Peyer's patch (tissue), 4 donors: ENCODE measurements at regions not wholly inside any gene's neighbourhood (a gene's known extent, or its start where the extent isn't known, plus 50 kb on each side); places are given as distances from the start of the nearest gene placed in this dataset.

Experiments used
- DNase-seq, 3 donors: peaks; one replicate each; pipeline ENCODE4 v3.0.0-alpha.2; 2017 to 2019
- H3K27ac ChIP-seq, 4 donors: fragments of 200-600 bp; sonication (generic); one replicate each; pipeline ENCODE4 v1.5.1; 2016 to 2019
- H3K27me3 ChIP-seq, 2 donors: fragments of 200-600 bp; sonication (generic); one replicate each; pipeline ENCODE4 v1.5.1; 2019
- H3K36me3 ChIP-seq, 3 donors: fragments of 200-600 bp; sonication (generic); one replicate each; pipeline ENCODE4 v1.5.1; 2016 to 2019
- H3K4me1 ChIP-seq, 4 donors: fragments of 200-600 bp; sonication (generic); one replicate each; pipeline ENCODE4 v1.5.1; 2016 to 2019
- H3K4me3 ChIP-seq, 4 donors: fragments of 200-600 bp; sonication (generic); 1 replicate in 3 of 4; 2 replicates in 1 of 4; pipeline ENCODE4 v1.5.1; 2016 to 2019; ENCODE audit warnings: mild to moderate bottlenecking in 1 of 4
- H3K9me3 ChIP-seq, 4 donors: fragments of 200-600 bp; sonication (generic); one replicate each; pipeline ENCODE4 v1.5.1; 2016 to 2019; ENCODE audit warnings: mild to moderate bottlenecking in 1 of 4
- POLR2A ChIP-seq, 2 donors: fragments of 450-650 bp; IDR thresholded peaks; one replicate each; pipeline ENCODE4 v1.5.1; 2017; ENCODE audit warnings: antibody characterized with exemption in 2 of 2, mild to moderate bottlenecking in 2 of 2, moderate library complexity in 2 of 2
- TF ChIP-seq, protein P1 (sequence below), 6 experiments: fragments of 450-650 bp in 4 of 6; fragments of 200-600 bp in 2 of 6; sonication (generic) in 1 of 6; IDR thresholded peaks; one replicate each; pipeline ENCODE4 v1.5.1; 2017 to 2019; ENCODE audit warnings: antibody characterized with exemption in 6 of 6, mild to moderate bottlenecking in 3 of 6, moderate library complexity in 1 of 6

DNA sequence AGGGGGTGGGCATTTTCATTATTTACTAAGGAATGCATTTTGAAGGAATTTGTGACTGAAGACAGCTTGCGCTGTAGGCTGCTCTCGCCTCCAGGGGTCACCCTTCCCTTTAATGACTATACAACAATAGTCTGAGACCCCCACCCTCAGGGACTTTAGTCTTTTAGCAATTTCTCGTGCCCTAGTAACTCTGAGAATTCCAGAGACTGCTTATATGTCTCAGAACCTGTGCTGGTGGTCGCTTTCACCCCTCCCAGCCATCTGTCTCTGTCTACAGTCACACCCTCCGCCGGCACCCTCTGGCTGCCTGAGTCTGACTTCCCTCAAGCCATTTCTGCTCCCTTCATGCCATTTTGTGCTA, 671.4 kb downstream of the NR2F1-AS1 start:
- no peaks in the 10 kb centered on the region for H3K36me3 ChIP-seq
- DNase-seq: no peak
- H3K9me3 ChIP-seq: no peaks in the 10 kb centered on the region
- no peak overlapping the region for H3K4me3 ChIP-seq
- H3K4me1 ChIP-seq: no peaks in the 10 kb centered on the region
- H3K27me3 ChIP-seq: no peaks in the 10 kb centered on the region
- H3K27ac ChIP-seq: no peak overlapping the region
- TF ChIP-seq, protein P1, sequence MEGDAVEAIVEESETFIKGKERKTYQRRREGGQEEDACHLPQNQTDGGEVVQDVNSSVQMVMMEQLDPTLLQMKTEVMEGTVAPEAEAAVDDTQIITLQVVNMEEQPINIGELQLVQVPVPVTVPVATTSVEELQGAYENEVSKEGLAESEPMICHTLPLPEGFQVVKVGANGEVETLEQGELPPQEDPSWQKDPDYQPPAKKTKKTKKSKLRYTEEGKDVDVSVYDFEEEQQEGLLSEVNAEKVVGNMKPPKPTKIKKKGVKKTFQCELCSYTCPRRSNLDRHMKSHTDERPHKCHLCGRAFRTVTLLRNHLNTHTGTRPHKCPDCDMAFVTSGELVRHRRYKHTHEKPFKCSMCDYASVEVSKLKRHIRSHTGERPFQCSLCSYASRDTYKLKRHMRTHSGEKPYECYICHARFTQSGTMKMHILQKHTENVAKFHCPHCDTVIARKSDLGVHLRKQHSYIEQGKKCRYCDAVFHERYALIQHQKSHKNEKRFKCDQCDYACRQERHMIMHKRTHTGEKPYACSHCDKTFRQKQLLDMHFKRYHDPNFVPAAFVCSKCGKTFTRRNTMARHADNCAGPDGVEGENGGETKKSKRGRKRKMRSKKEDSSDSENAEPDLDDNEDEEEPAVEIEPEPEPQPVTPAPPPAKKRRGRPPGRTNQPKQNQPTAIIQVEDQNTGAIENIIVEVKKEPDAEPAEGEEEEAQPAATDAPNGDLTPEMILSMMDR (IDR thresholded peaks at IDR 0.05): no peak
- no peak for TF ChIP-seq POLR2A (IDR thresholded peaks at IDR 0.05)

DNA sequence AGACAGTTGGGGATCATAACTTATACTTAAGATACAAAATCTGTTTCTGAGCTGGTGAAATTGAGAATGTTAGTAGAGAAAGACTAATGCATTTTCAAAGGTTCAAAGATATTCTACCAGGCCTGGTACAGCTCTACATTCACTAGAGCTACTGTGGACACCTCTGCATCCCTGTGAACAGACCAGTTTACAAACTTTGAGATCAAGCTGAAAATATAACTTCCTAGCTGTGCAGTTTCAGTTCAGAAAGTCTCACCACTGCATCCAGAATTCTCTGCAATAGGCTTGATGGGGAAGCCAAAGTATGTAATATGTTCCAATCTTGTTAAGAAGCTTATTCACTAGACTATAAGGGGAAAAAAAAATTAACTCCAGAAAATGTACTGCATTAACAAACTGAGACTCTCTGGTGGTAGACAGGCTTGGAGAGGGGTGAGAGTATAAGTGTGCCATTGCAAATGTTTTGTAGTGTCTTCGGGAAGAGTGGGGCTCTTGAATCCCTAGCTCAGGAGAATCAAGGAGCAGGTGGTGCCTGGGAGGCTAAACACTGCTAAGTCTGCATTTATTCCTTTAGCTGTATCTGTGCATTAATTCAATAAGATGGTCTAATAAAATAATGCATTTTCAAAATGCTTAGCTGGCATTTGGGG, 671.9 kb downstream of the NR2F1-AS1 start:
- no peaks in the 10 kb centered on the region for H3K36me3 ChIP-seq

DNA sequence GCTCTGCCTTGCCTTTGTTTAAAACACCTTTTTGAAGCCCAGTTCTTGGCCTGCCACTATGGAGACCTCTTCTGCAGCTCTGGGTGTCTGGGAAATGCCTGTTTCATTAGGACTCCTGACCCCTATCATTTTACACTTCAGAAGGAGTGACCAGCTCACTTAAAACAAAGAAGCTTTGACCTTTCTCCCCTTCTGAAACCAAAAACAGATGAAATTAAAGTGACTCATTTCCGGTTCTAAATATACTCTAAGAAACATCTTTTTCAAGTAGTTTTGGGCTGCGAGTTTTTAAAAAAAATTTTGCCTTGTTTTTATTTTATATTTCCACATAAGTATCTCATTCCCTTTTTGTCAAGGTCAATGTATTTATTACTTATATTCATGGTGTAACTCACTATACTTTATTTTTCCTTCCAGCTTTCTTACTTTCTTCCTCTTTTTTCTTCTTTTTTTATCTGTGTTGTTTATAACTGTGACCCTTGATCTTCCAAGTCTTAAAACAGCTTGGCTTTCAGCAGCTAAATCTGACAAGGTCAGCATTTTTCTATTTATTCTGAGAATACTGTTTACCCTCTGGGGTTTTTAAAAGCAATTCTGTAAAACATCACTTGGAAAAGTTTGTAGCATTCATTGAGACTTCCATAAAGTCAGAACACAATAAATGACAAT, 672.9 kb downstream of the NR2F1-AS1 start:
- DNase-seq: no peak
- Histone ChIP-seq H3K4me1 (no peaks in the 10 kb centered on the region), H3K9me3 (no peaks in the 10 kb centered on the region), H3K27me3 (no peaks in the 10 kb centered on the region), H3K27ac (no peak overlapping the region), H3K36me3 (no peaks in the 10 kb centered on the region), H3K4me3 (no peak overlapping the region)
- TF ChIP-seq, protein P1 (IDR thresholded peaks at IDR 0.05): no peak
- no peak for TF ChIP-seq POLR2A (IDR thresholded peaks at IDR 0.05)

More for the DNA sequence above, 671.9 kb downstream of the NR2F1-AS1 start:
- Histone ChIP-seq H3K27ac (no peak overlapping the region), H3K4me1 (no peaks in the 10 kb centered on the region), H3K27me3 (no peaks in the 10 kb centered on the region), H3K4me3 (no peak overlapping the region), H3K9me3 (no peaks in the 10 kb centered on the region)
- no peak for TF ChIP-seq POLR2A (IDR thresholded peaks at IDR 0.05)
- TF ChIP-seq, protein P1 (IDR thresholded peaks at IDR 0.05): no peak
- DNase-seq: no peak

DNA sequence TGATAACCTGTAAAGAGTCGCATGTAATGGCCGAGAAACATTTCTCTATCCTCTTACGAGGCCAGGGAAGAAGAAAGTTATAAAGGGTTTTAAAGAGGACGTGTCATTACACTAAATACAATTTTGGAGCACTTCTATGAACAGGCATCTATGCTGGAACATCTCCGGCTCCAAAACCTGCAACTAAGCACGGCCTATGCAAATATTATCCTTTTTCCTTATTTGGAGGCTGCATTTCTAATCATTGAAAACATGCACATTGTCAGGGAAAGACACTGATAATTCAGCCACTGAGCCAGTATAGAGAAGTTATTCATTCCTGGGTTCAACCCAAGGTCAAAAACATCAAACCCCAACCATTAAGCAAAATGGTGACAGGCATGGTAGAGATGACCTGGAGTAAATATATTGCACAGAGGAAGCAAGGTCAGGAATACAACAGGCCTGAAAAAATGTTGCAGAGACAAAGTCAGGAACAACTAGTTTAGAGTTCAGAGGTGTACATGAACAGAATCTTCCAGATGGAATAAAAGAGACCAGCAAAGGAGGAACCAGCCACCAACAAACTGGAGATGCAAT, 674.1 kb downstream of the NR2F1-AS1 start:
- Histone ChIP-seq H3K27ac (no peak overlapping the region), H3K36me3 (no peaks in the 10 kb centered on the region), H3K9me3 (no peaks in the 10 kb centered on the region), H3K27me3 (no peaks in the 10 kb centered on the region), H3K4me3 (no peak overlapping the region), H3K4me1 (no peaks in the 10 kb centered on the region)
- TF ChIP-seq POLR2A (IDR thresholded peaks at IDR 0.05): no peak
- TF ChIP-seq, protein P1 (IDR thresholded peaks at IDR 0.05): no peak
- DNase-seq: no peak

DNA sequence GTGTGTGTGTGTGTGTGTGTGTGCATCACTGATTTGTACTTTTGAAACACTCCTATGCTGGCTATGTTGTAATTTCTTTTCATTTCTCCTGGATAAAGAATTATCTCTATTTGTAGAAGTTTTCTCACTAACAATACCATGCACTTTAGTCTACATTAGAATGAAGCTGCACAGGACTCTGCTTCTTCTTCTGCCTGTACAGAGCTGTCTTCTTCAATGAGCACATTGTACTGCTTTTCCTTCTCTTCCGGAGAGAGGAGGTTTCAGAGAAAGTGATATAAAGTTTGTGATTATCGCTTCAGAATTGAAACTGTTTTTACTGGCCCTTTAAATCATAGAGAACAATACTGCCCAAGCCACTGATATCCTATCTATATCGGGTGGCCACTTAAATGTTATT, 677.0 kb downstream of the NR2F1-AS1 start:
- Histone ChIP-seq H3K27ac (no peak overlapping the region), H3K4me1 (no peaks in the 10 kb centered on the region), H3K36me3 (no peaks in the 10 kb centered on the region), H3K4me3 (no peak overlapping the region), H3K27me3 (no peaks in the 10 kb centered on the region), H3K9me3 (no peaks in the 10 kb centered on the region)
- DNase-seq: no peak
- TF ChIP-seq, protein P1 (IDR thresholded peaks at IDR 0.05): no peak
- TF ChIP-seq POLR2A (IDR thresholded peaks at IDR 0.05): no peak
